ENCODE measurements at regions not wholly inside any gene's neighbourhood (a gene's known extent, or its start where the extent isn't known, plus 50 kb on each side); places are given as distances from the start of the nearest gene placed in this dataset.
"Not testable (repeated sequence)": the region's sequence is repeated elsewhere in the genome, so short reads cannot be mapped to it uniquely, and the experiment has no call there.

DNA sequence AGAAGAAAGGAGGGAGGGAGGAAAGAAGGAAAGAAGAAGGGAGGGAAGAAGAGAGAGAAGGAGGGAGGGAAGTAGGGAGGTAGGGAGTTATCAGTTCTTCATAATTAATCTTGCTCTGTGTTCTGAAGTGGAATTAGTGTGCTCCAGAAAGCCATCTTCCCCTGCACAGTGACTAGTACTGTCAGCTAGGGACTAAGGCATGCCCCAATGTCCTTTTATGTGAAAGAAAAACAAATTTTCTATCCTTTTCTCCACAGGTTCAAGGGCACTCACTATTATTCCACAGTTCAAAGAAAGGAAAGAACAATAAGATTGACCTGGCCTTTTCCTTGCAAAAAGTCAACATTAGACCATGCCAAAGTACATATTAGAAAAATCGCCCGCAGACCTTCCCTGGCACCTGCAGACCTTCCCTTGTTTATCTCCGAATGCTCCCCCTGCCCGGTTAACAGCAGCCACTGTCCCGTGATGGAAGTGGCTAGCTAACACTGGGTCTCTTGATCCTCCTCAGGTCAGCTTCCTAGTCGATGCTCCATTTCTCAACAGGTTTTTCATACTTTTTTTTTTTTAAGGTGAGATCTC is 107.2 kb upstream of the EDEM3 start:
- in situ Hi-C loops (cut with HindIII; ENCODE audit: low pct_unique_long_range_greater_than_20kb, low sequenced_read_pairs), result no loop called here

GRCh38 chr1:184860985-184861754 is 106.5 kb upstream of the EDEM3 start:
- in situ Hi-C loops (cut with HindIII; ENCODE audit: low pct_unique_long_range_greater_than_20kb, low sequenced_read_pairs), result no loop called here
- no peak for DNase-seq (ENCODE audit: low read depth)

More for the DNA sequence above, 107.2 kb upstream of the EDEM3 start:
- DNase-seq (ENCODE audit: low read depth), result no peak

DNA sequence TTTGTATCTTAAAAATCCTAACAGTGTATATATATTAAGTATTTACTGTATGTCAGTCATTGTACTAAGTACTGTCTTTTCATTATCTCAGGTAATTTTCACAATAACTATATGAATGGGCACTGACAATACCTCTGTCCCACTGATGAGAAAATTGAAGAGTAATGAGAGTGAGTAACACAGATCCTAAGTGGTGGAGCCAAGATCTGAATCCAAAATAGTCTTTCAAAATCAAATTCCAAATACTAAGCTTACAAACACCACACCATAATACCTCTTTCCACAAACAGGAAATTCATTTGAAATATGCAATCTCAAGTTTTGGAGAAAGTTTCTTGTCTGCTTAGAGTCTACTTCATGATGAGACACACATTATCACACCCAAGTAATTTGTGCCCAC is 105.9 kb upstream of the EDEM3 start:
- in situ Hi-C loops (cut with HindIII; ENCODE audit: low pct_unique_long_range_greater_than_20kb, low sequenced_read_pairs), result no loop called here
- DNase-seq (ENCODE audit: low read depth), result no peak

GRCh38 chr1:184859381-184860105 is 104.9 kb upstream of the EDEM3 start:
- in situ Hi-C loops (cut with HindIII; ENCODE audit: low pct_unique_long_range_greater_than_20kb, low sequenced_read_pairs), result no loop called here
- DNase-seq (ENCODE audit: low read depth), result no peak

DNA sequence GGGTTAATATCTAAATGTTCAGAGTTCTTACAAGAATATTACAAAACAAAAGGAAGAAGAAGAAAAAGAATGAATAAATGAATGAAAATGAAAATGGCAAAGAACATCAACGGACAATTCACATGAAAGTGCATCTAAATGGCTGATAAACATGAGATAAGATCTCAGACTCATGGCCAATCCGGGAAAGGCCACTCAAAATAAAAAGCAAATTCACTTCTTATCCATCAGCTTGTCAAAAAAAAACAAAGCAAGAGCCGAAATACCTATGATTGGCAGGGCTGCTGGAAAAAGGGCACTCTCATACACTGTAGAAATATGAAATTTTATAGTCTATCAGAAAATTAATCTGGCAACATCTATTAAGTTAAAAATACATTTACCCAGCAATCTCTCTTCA is 103.6 kb upstream of the EDEM3 start:
- in situ Hi-C loops (cut with HindIII; ENCODE audit: low pct_unique_long_range_greater_than_20kb, low sequenced_read_pairs), result no loop called here
- DNase-seq (ENCODE audit: low read depth), result no peak

DNA sequence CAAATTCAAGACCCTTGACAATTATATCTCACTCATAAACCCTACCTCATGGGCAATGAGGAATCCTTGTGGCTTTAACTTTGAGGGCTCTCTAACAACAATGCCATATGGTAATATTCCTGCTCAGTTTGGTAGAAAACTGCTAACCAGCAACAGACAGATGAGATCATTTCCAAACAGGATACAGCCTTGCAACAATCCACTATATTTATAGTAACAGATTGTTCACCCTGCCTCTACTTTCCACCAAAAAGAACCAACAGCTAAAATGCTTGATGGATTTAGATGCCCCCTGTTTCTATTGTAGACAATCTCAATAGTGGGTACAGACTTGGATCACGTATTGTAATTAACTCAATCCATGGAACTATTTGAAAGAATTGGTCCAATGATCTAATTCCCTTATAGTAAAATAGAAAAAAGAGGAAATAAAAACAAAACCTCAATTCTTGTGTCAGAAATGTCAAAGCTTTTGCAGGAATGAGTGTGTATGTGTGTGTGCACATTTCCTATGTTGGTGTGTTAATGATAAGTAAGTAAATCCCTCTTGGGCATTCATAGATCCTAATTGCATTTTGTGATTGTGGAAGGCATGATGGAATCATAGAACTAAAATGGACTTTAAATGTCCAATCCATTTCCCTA is 100.0 kb upstream of the EDEM3 start:
- DNase-seq (ENCODE audit: low read depth), result no peak
- in situ Hi-C loops (cut with HindIII; ENCODE audit: low pct_unique_long_range_greater_than_20kb, low sequenced_read_pairs), result no loop called here

DNA sequence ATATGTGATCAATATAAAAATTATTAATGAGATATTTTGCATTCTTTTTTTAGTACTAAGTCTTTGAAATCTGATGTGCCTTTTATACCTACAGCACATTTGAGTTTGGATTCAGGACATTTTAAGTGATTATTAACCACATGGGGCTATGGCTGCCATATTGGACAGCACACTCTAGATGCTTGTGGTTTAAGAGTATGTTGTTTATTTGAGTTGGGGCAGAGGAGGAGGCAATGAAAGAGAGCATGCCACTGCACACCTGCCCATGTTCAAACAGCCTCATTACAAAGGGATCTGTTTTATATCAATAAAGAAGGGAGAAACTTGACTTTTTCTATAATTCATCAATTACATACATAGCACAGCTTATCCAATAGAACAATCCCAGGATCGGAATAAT is 99.4 kb upstream of the EDEM3 start:
- no peak for DNase-seq (ENCODE audit: low read depth)
- in situ Hi-C loops (cut with HindIII; ENCODE audit: low pct_unique_long_range_greater_than_20kb, low sequenced_read_pairs), result no loop called here

DNA sequence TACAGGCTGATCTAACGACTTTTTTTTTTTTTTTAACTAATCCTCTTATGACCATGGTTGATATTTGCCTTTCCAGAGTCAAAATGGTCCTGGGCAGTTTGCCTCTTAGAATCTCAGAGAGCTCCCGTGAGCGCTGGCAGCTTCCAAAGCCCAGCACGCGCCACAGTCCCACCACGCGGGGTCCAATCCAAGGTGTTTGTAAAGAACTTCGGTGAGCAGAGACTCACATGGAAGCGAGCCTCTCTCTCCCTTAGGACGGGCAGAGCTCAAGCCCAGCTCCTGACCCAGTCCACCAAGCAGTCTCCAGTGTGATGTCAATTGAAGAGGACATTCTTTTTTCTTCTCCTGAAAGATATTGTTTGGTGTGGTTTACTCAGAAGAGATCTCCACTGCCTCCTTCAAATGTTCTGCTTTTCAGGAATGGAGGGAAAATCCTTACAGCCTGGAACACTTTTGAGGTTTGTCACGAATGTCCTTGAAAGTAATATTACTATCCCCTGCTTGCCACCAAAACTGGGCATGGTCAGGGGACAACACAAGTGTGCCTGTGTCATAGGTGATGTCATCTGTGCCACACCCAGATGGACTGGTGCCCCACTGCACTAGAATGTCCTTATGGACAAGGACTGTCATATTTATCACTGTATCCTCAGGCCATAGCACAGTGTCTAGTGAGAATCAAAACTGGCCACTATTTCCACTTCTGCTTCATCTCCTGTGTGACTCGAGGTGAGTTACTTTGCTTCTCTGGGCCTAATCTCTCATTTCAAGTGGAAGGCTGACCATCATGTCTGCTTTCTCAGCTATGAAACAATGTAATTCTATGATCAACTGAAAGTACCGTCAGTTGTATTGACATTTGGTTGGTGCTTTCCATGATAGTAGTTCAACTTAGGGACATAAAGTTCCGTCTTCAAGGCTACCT is 97.4 kb upstream of the EDEM3 start:
- in situ Hi-C loops (cut with HindIII; ENCODE audit: low pct_unique_long_range_greater_than_20kb, low sequenced_read_pairs), result no loop called here
- no peak for DNase-seq (ENCODE audit: low read depth)

GRCh38 chr1:184843732-184844495 is 89.3 kb upstream of the EDEM3 start:
- peak; percentile 18 for DNase-seq (ENCODE audit: low read depth)
- in situ Hi-C loops (cut with HindIII; ENCODE audit: low pct_unique_long_range_greater_than_20kb, low sequenced_read_pairs), result no loop called here

DNA sequence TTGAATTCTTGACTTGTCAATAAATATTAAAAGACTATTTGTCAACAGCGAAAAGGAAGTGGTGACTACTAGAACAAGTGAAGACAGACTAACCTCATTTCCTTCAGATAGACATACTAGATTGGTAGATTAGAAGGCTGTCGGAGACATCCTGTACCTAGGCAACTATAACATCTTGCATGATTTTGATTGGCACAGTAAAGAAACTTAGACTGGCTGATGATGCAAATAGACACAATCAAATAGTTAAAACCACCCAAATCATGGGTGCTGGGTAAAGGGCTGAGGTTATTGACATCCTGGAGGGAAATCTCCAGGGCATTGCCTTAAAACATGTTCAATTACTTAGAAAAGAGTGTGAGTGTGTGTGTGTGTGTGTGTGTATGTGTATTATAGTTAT is 85.9 kb upstream of the EDEM3 start:
- in situ Hi-C loops (cut with HindIII; ENCODE audit: low pct_unique_long_range_greater_than_20kb, low sequenced_read_pairs), result no loop called here

DNA sequence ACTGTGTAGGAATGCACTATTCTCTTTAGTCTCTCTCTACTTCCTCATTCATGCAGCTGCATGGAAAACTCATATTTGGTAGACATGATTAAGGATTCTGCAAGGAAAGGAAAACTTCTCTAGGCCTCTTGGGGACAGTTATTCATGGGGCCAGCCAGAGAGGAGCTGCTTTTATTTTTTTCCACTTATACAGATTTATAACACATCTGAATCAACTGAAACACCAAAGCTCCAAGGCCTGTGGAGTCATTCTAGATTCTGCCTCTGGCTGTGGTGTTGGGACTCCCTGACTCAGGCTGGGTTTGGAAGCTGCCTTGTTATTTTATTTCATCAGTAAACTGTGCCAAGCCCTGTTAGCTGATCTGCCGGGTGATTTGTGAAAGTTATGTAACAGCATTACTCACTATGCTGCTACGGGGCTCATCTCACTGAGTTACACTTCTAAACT is 83.9 kb upstream of the EDEM3 start:
- in situ Hi-C loops (cut with HindIII; ENCODE audit: low pct_unique_long_range_greater_than_20kb, low sequenced_read_pairs), result no loop called here

More for the DNA sequence above, 85.9 kb upstream of the EDEM3 start:
- DNase-seq (ENCODE audit: low read depth), result no peak

DNA sequence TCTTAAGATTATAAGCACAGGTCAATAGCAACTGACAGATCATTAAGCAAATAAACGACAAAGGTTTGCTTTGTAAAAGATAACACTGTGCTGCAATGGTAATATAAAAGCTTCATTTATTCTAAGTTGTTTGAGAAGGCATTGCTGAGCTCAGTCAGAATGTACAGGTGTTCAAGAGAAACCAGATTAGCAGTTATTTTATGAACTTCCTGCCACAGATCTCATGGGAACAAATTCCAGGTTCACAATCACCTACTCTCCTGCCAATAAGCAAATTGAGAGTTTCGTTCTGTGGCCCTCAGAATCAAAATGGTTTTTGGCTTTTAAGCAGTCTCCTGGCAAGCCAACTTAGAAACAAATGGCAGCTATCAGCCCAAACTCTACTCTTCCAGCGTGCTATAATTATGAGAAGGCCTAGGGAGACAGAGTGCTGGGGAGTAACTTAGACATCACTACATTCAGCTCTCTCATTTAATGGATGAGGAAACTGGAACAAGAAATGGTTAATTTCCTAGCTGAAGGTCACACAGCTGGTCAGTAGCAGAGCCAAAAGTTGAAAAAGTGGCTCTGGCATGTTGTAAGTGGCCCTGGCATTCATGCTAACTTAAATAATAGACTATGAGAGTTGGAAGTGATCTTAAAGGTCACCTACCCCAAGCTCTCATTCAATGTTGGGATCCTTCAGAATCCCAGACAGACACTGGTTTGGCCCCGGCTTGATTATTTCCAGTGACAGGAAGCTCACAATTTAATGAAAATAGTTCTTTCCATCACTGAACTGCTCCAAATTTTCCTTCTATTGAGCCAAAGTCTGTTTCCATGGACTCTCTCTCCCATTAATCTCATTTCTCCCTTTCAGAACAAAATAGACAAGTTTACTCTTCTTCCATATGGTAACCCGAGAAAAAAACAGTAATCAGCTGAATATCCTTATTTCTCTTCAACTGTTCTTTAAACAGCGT is 82.6 kb upstream of the EDEM3 start:
- in situ Hi-C loops (cut with HindIII; ENCODE audit: low pct_unique_long_range_greater_than_20kb, low sequenced_read_pairs), result no loop called here

More for the DNA sequence above, 83.9 kb upstream of the EDEM3 start:
- DNase-seq (ENCODE audit: low read depth), result peak; percentile 79

DNA sequence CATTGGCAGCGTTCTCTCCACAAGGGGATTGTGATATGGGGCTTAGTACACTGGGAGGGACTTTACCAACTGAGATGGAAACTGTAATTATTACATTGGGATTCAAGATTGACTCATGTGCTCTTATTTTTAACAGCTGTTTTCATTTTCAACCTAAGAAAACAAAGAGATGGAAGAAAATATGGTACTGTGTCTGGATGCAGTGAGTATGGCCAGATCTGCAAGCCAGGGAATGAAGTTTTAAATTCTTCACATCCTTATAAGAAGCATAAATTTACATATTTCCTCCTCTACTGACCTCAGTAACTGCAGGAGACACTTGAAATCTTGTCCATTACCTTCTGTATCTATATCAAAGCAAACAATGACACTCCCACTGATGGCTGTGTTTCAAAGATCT is 81.5 kb upstream of the EDEM3 start:
- in situ Hi-C loops (cut with HindIII; ENCODE audit: low pct_unique_long_range_greater_than_20kb, low sequenced_read_pairs), result no loop called here
- DNase-seq (ENCODE audit: low read depth), result no peak

More for the DNA sequence above, 82.6 kb upstream of the EDEM3 start:
- DNase-seq (ENCODE audit: low read depth), result no peak

- in situ Hi-C loops (cut with HindIII; ENCODE audit: low pct_unique_long_range_greater_than_20kb, low sequenced_read_pairs); DNase-seq (ENCODE audit: low read depth): not testable (repeated sequence)
Observed at GRCh38 chr1:184833994-184834393, 79.3 kb upstream of the EDEM3 start.

- in situ Hi-C loops (cut with HindIII; ENCODE audit: low pct_unique_long_range_greater_than_20kb, low sequenced_read_pairs), result no loop called here
- no peak for DNase-seq (ENCODE audit: low read depth)
Observed at GRCh38 chr1:184832517-184832916, 77.9 kb upstream of the EDEM3 start.

GRCh38 chr1:184829496-184829895 is 74.8 kb upstream of the EDEM3 start:
- in situ Hi-C loops (cut with HindIII; ENCODE audit: low pct_unique_long_range_greater_than_20kb, low sequenced_read_pairs); DNase-seq (ENCODE audit: low read depth): not testable (repeated sequence)
